GM23248 (cell line): ENCODE measurements at regions not wholly inside any gene's neighbourhood (a gene's known extent, or its start where the extent isn't known, plus 50 kb on each side); places are given as distances from the start of the nearest gene placed in this dataset.

Experiments
- DNase-seq: peaks from one replicate; pipeline ENCODE4 v3.0.0-alpha.2; 2015
- H2AFZ ChIP-seq: fragments of 200-600 bp; sonication (generic); 2 replicates; pipeline ENCODE4 v1.6.1; 2016; ENCODE audit warnings: antibody characterized with exemption
- H3F3A ChIP-seq: fragments of 200-600 bp; sonication (generic); 2 replicates; pipeline ENCODE4 v1.6.1; 2016; ENCODE audit warnings: mild to moderate bottlenecking, antibody characterized with exemption, mixed run types; ENCODE audit not compliant: insufficient read depth
- H3K27ac ChIP-seq: fragments of 200-600 bp; sonication (generic); 2 replicates; pipeline ENCODE4 v1.5.1; 2016; ENCODE audit warnings: mild to moderate bottlenecking
- H3K27me3 ChIP-seq: fragments of 200-600 bp; sonication (generic); replicated peaks from 2 replicates; pipeline ENCODE4 v1.6.1; 2016; ENCODE audit warnings: mild to moderate bottlenecking; ENCODE audit not compliant: insufficient read depth
- H3K36me3 ChIP-seq: fragments of 200-600 bp; sonication (generic); 2 replicates; pipeline ENCODE4 v1.6.1; 2016; ENCODE audit warnings: low read depth, mild to moderate bottlenecking
- H3K4me1 ChIP-seq: fragments of 200-600 bp; sonication (generic); 2 replicates; pipeline ENCODE4 v1.6.1; 2016; ENCODE audit warnings: mild to moderate bottlenecking; ENCODE audit not compliant: insufficient read depth
- H3K4me2 ChIP-seq: fragments of 200-600 bp; sonication (generic); one replicate; pipeline ENCODE4 v1.6.1; 2016; ENCODE audit warnings: mild to moderate bottlenecking; ENCODE audit not compliant: unreplicated experiment
- H3K4me3 ChIP-seq: fragments of 200-600 bp; sonication (generic); 2 replicates; pipeline ENCODE4 v1.5.1; 2016; ENCODE audit warnings: mild to moderate bottlenecking
- H3K79me2 ChIP-seq: fragments of 200-600 bp; sonication (generic); 2 replicates; pipeline ENCODE4 v1.6.1; 2016; ENCODE audit warnings: mild to moderate bottlenecking; ENCODE audit not compliant: insufficient read depth
- H3K9ac ChIP-seq: fragments of 200-600 bp; sonication (generic); 2 replicates; pipeline ENCODE4 v1.6.1; 2016; ENCODE audit warnings: mild to moderate bottlenecking
- H3K9me2 ChIP-seq: fragments of 200-600 bp; sonication (generic); 2 replicates; pipeline ENCODE4 v1.6.1; 2016; ENCODE audit warnings: mixed run types, mild to moderate bottlenecking, moderate library complexity; ENCODE audit not compliant: insufficient read depth
- H3K9me3 ChIP-seq: fragments of 200-600 bp; sonication (generic); one replicate; pipeline ENCODE4 v1.6.1; 2017; ENCODE audit warnings: low read depth
- H4K20me1 ChIP-seq: fragments of 200-600 bp; sonication (generic); 2 replicates; pipeline ENCODE4 v1.6.0; 2016; ENCODE audit not compliant: insufficient read depth
- EZH2 ChIP-seq: fragments of 200-600 bp; sonication (generic); IDR thresholded peaks from 2 replicates; pipeline ENCODE4 v1.6.1; 2018; ENCODE audit warnings: antibody characterized with exemption, mild to moderate bottlenecking; ENCODE audit not compliant: insufficient read depth, poor library complexity, severe bottlenecking
- EZH2phosphoT487 ChIP-seq: fragments of 200-600 bp; sonication (generic); IDR thresholded peaks from 2 replicates; pipeline ENCODE4 v1.6.1; 2018; ENCODE audit warnings: antibody characterized with exemption, moderate library complexity, mild to moderate bottlenecking, low read depth; ENCODE audit not compliant: insufficient read depth
- WGBS, 2 experiments: methylation state at CpG; one replicate each; pipeline ENCODE4 v1.1.6; 2015 to 2017; ENCODE audit warnings: low lambda C conversion rate in 2 of 2, low coverage in 1 of 2; ENCODE audit errors: missing lambda C conversion rate in 2 of 2; 5-methylcytosine and 5-hydroxymethylcytosine counted together
- in situ Hi-C: fragments of 300-500 bp; cut with MboI; formaldehyde crosslinking; loops from 2 replicates; pipeline ENCODE4 v1.15.0; 2020

DNA sequence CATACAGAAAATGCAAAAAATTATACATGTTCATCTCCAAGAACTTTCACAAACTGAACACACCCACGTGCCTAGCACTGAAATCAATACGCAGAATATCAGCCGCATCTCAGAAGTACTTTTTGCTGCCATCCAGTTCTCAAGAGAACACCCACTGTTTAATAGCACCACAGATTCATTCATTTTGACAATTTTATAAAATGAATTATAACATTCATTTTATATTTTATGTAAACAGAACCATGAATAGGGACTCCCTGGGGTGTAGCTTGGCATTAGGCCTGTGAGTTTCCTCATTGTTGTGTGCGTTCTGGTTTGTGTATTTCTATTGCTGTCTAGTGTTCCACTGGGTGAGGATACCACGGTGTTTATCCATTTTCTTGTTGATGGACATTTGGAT, 77.3 kb upstream of the PIP4K2A start:
- H3K79me2 ChIP-seq, result no peaks in the 10 kb centered on the region
- 60 to 65% methylated on average over 5 of the region's 5 CpGs for WGBS, 2 experiments
- no peak overlapping the region for H3K27ac ChIP-seq
- H4K20me1 ChIP-seq, result no peaks in the 10 kb centered on the region
- H3K27me3 ChIP-seq, result no peaks in the 10 kb centered on the region
- H3K4me3 ChIP-seq, result no peak overlapping the region
- in situ Hi-C loops, result no loop called here
- no peaks in the 10 kb centered on the region for H3K36me3 ChIP-seq
- no peak overlapping the region for H3K4me2 ChIP-seq
- H3K4me1 ChIP-seq, result no peaks in the 10 kb centered on the region
- H3K9me2 ChIP-seq, result no peaks in the 10 kb centered on the region
- H3K9ac ChIP-seq, result no peak overlapping the region
- H3F3A ChIP-seq, result no peaks in the 10 kb centered on the region
- H2AFZ ChIP-seq, result no peak overlapping the region
- DNase-seq, result no peak
- TF ChIP-seq EZH2, result no peak
- TF ChIP-seq EZH2phosphoT487, result no peak
- H3K9me3 ChIP-seq, result no peaks in the 10 kb centered on the region

GRCh38 chr10:22784668-22785067, 70.3 kb upstream of the PIP4K2A start:
- H2AFZ ChIP-seq, result no peak overlapping the region
- 8 to 26% methylated on average over 1 of the region's 1 CpG for WGBS, 2 experiments

GRCh38 chr10:22783807-22784206, 69.4 kb upstream of the PIP4K2A start:
- WGBS, 2 experiments, result 83 to 90% methylated on average over 3 of the region's 3 CpGs
- no peak overlapping the region for H3K4me3 ChIP-seq

More at GRCh38 chr10:22784668-22785067, 70.3 kb upstream of the PIP4K2A start:
- Histone ChIP-seq H4K20me1 (no peaks in the 10 kb centered on the region), H3K9me2 (no peaks in the 10 kb centered on the region), H3K36me3 (no peaks in the 10 kb centered on the region), H3K79me2 (no peaks in the 10 kb centered on the region), H3F3A (no peaks in the 10 kb centered on the region), H3K27ac (no peak overlapping the region), H3K4me1 (no peaks in the 10 kb centered on the region), H3K9me3 (no peaks in the 10 kb centered on the region), H3K4me2 (no peak overlapping the region), H3K4me3 (no peak overlapping the region), H3K27me3 (no peaks in the 10 kb centered on the region), H3K9ac (no peak overlapping the region)
- DNase-seq, result no peak
- in situ Hi-C loops, result no loop called here
- no peak for TF ChIP-seq EZH2
- no peak for TF ChIP-seq EZH2phosphoT487

DNA sequence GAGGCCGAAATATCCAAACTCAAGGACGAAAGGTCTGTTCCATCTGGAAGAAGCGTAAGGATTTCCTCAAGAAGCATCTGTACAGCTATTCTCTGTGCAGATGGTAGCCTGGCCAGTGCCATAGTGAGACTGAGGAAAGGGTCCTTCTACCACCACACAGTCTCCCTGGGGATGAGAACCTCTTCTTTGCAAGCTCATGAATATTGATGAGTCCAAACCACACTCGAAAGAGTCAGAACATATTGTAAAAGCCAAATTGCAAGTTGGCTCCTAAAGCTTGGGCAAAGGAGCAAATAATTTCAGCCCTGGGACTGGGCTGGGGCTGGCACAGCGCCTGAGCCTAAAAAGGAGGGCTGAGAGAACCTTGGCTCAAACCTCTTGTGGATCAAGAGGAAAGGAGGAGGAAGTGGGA, 66.1 kb upstream of the PIP4K2A start:
- TF ChIP-seq EZH2, result no peak
- TF ChIP-seq EZH2phosphoT487, result no peak
- no peak overlapping the region for H3K4me3 ChIP-seq
- H3K9me2 ChIP-seq, result no peaks in the 10 kb centered on the region
- no peak for DNase-seq
- H3K4me2 ChIP-seq, result no peak overlapping the region
- H4K20me1 ChIP-seq, result no peaks in the 10 kb centered on the region
- in situ Hi-C loops, result no loop called here
- WGBS, 2 experiments, result 56 to 59% methylated on average over 5 of the region's 5 CpGs
- H3K27me3 ChIP-seq, result no peaks in the 10 kb centered on the region
- H3K4me1 ChIP-seq, result no peaks in the 10 kb centered on the region
- no peaks in the 10 kb centered on the region for H3K36me3 ChIP-seq
- no peak overlapping the region for H3K9ac ChIP-seq
- no peaks in the 10 kb centered on the region for H3K79me2 ChIP-seq
- H3K27ac ChIP-seq, result no peak overlapping the region
- no peak overlapping the region for H2AFZ ChIP-seq
- no peaks in the 10 kb centered on the region for H3K9me3 ChIP-seq
- H3F3A ChIP-seq, result no peaks in the 10 kb centered on the region

More at GRCh38 chr10:22783807-22784206, 69.4 kb upstream of the PIP4K2A start:
- DNase-seq, result no peak
- no peak overlapping the region for H3K4me2 ChIP-seq
- no peaks in the 10 kb centered on the region for H4K20me1 ChIP-seq
- H3K27ac ChIP-seq, result no peak overlapping the region
- no peak overlapping the region for H2AFZ ChIP-seq
- H3K36me3 ChIP-seq, result no peaks in the 10 kb centered on the region
- H3K79me2 ChIP-seq, result no peaks in the 10 kb centered on the region
- TF ChIP-seq EZH2 (no peak), EZH2phosphoT487 (no peak)
- no peaks in the 10 kb centered on the region for H3K9me2 ChIP-seq
- H3K27me3 ChIP-seq, result no peaks in the 10 kb centered on the region
- no peaks in the 10 kb centered on the region for H3K4me1 ChIP-seq
- no peaks in the 10 kb centered on the region for H3F3A ChIP-seq
- no peaks in the 10 kb centered on the region for H3K9me3 ChIP-seq
- in situ Hi-C loops, result no loop called here
- H3K9ac ChIP-seq, result no peak overlapping the region

DNA sequence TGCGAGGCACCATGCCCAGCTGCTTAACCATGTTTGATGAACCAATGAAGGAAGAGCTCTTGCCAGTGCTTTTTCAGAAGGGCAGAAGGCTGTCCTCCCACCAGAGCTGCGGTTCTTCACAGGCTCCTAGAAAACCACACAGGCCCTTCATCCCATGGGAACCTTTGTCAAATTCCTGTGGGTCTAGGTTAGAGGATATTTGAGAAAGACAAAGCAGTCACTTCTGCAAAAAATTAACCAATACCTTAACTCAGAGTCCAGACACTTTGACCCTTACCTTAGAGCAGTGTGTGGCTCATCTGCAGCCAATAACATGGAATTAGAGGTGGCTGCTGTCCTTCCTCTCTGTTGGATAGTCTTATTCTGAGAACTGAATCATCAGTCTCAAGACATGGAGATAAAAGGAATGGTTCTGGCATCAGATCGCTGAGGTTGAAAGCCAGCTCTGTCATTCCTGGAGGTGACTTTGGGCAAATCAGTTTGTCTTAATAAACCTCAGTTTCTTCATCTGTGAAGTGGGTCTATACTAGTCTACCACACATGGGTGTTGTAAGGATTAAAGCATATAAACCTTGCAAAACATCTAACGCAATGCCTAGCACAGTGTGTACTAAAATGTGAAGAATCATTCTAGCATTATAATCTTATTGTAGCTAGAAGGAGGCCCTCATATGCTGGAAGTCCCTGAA, 65.1 kb upstream of the PIP4K2A start:
- Histone ChIP-seq H2AFZ (no peak overlapping the region), H3K4me3 (no peak overlapping the region), H3K9me3 (no peaks in the 10 kb centered on the region), H3K4me2 (no peak overlapping the region), H4K20me1 (no peaks in the 10 kb centered on the region), H3K9me2 (no peaks in the 10 kb centered on the region), H3K27ac (no peak overlapping the region), H3K27me3 (no peaks in the 10 kb centered on the region), H3K79me2 (no peaks in the 10 kb centered on the region), H3F3A (no peaks in the 10 kb centered on the region), H3K9ac (no peak overlapping the region), H3K4me1 (no peaks in the 10 kb centered on the region), H3K36me3 (no peaks in the 10 kb centered on the region)
- TF ChIP-seq EZH2phosphoT487 (no peak), EZH2 (no peak)
- in situ Hi-C loops, result no loop called here
- no peak for DNase-seq
- 72 to 73% methylated on average over 4 of the region's 4 CpGs for WGBS, 2 experiments
